Endothelial cell of umbilical vein (primary cell): ENCODE measurements at regions not wholly inside any gene's neighbourhood (a gene's known extent, or its start where the extent isn't known, plus 50 kb on each side); places are given as distances from the start of the nearest gene placed in this dataset.

Experiments used
- BruUV-seq: library from RNA; stranded (reverse); fragments of 400-500 nt; replicated peaks from 2 replicates; lab custom pipeline; 2021; lab: Mats Ljungman, UMichigan
- CTCF ChIA-PET: fragments of 300-600, 350-600 bp; sonication (Branson Sonifier 250); formaldehyde crosslinking; loops from one replicate; lab custom pipeline; 2021; ENCODE audit warnings: antibody characterized with exemption, inconsistent platforms; lab: Charles Lee
- POLR2A ChIA-PET: fragments of 300-600, 350-600 bp; sonication (Branson Sonifier 250); formaldehyde crosslinking; loops from one replicate; lab custom pipeline; 2021; ENCODE audit warnings: antibody characterized with exemption, inconsistent platforms; lab: Charles Lee
- DNase-seq: peaks from one replicate; pipeline ENCODE4 v3.0.0-alpha.2; 2011; ENCODE audit warnings: low read depth, low spot score
- FAIRE-seq: peaks from 2 replicates; lab custom pipeline; 2011; peaks lifted over from hg19 to GRCh38; lab: Jason Lieb, UNC
- H2AFZ ChIP-seq: 2 replicates; pipeline ENCODE4 v1.6.0; 2012; ENCODE audit warnings: low read depth, low read length, control low read depth, inconsistent platforms
- H3K27ac ChIP-seq: 2 replicates; pipeline ENCODE4 v1.5.1; 2011; ENCODE audit warnings: low read depth, mild to moderate bottlenecking, control low read depth, low read length, moderate library complexity; ENCODE audit not compliant: insufficient read depth
- H3K27me3 ChIP-seq, 2 experiments: 2 replicates each; pipeline versions ENCODE4 v1.6.0 to v1.6.1; 2011; ENCODE audit warnings: low read length in 2 of 2, mixed read lengths in 1 of 2; ENCODE audit not compliant: control insufficient read depth in 2 of 2, insufficient read depth in 2 of 2
- H3K36me3 ChIP-seq, 2 experiments: 2 replicates in 1 of 2; 3 replicates in 1 of 2; pipeline ENCODE4 v1.5.1; 2011; ENCODE audit warnings: low read length in 2 of 2, mild to moderate bottlenecking in 1 of 2, moderate library complexity in 1 of 2; ENCODE audit not compliant: control insufficient read depth in 2 of 2, insufficient read depth in 2 of 2; ENCODE audit errors: extremely low read depth in 1 of 2
- H3K4me1 ChIP-seq: 3 replicates; pipeline ENCODE4 v1.5.1; 2011; ENCODE audit warnings: mild to moderate bottlenecking, low read length; ENCODE audit not compliant: control insufficient read depth, insufficient read depth; ENCODE audit errors: extremely low read depth
- H3K4me2 ChIP-seq: 2 replicates; pipeline ENCODE4 v1.6.1; 2011; ENCODE audit warnings: low read length, control low read depth, mixed read lengths; ENCODE audit not compliant: insufficient read depth
- H3K4me3 ChIP-seq, 3 experiments: fragments of 200-600 bp in 1 of 3; sonication (generic), shearing (Covaris generic) in 1 of 3; replicated peaks in 1 of 3; 2 replicates each; pipeline ENCODE4 v1.5.1; 2011 to 2016; ENCODE audit warnings: control low read depth in 3 of 3, low read length in 3 of 3, mild to moderate bottlenecking in 2 of 3, inconsistent platforms in 1 of 3, low read depth in 1 of 3, moderate library complexity in 1 of 3; ENCODE audit not compliant: insufficient read depth in 1 of 3
- H3K79me2 ChIP-seq: 2 replicates; pipeline ENCODE4 v1.6.0; 2012; ENCODE audit warnings: low read length, inconsistent platforms; ENCODE audit not compliant: control insufficient read depth, insufficient read depth
- H3K9ac ChIP-seq: replicated peaks from 2 replicates; pipeline ENCODE3; 2011; ENCODE audit warnings: low read length, control low read depth; ENCODE audit not compliant: insufficient read depth; ENCODE audit errors: extremely low read depth
- H3K9me1 ChIP-seq: replicated peaks from 3 replicates; pipeline ENCODE4 v1.6.0; 2011; ENCODE audit warnings: mild to moderate bottlenecking, low read length; ENCODE audit not compliant: control insufficient read depth, insufficient read depth; ENCODE audit errors: extremely low read depth
- H3K9me3 ChIP-seq: replicated peaks from 2 replicates; pipeline ENCODE4 v1.5.1; 2012; ENCODE audit warnings: low read length, inconsistent platforms; ENCODE audit not compliant: control insufficient read depth, insufficient read depth
- H4K20me1 ChIP-seq: replicated peaks from 2 replicates; pipeline ENCODE3; 2011; ENCODE audit warnings: mild to moderate bottlenecking, low read length; ENCODE audit not compliant: control insufficient read depth, insufficient read depth; ENCODE audit errors: extremely low read depth
- EZH2 ChIP-seq: IDR thresholded peaks from 2 replicates; pipeline ENCODE4 v1.6.1; 2012; ENCODE audit warnings: borderline replicate concordance, low read depth, mild to moderate bottlenecking, moderate library complexity, low read length, inconsistent platforms; ENCODE audit not compliant: severe bottlenecking
- FOS ChIP-seq: IDR thresholded peaks from 2 replicates; pipeline ENCODE4 v1.6.1; 2011; ENCODE audit warnings: mild to moderate bottlenecking, low read length, moderate library complexity, borderline replicate concordance; ENCODE audit not compliant: insufficient read depth
- GATA2 ChIP-seq: IDR thresholded peaks from 2 replicates; pipeline ENCODE4 v1.7.0; 2011; ENCODE audit warnings: low read depth, mild to moderate bottlenecking, moderate library complexity, mixed read lengths, low read length; ENCODE audit not compliant: insufficient read length, insufficient read depth
- JUN ChIP-seq: IDR thresholded peaks from 2 replicates; pipeline ENCODE4 v1.6.1; 2011; ENCODE audit warnings: borderline replicate concordance, low read depth; ENCODE audit not compliant: insufficient read length, insufficient read depth
- MYC ChIP-seq: IDR thresholded peaks from one replicate; pipeline ENCODE4 v1.6.1; 2011; ENCODE audit warnings: mild to moderate bottlenecking, low read depth, low read length
- POLR2A ChIP-seq: IDR thresholded peaks from 2 replicates; pipeline ENCODE4 v1.6.1; 2012; ENCODE audit warnings: low read depth, mild to moderate bottlenecking, control low read depth, low read length
- POLR2AphosphoS5 ChIP-seq: IDR thresholded peaks from 2 replicates; pipeline ENCODE4 v1.6.1; 2012; ENCODE audit warnings: low read depth, mild to moderate bottlenecking, control low read depth, low read length, moderate library complexity; ENCODE audit not compliant: insufficient read depth
- dilution Hi-C: fragments of 300-500 bp; cut with MboI; formaldehyde crosslinking; loops from one replicate; pipeline ENCODE4 v1.15.0; 2019; ENCODE audit warnings: low sequenced_read_pairs; ENCODE audit not compliant: extremely low pct_ligation_motif_present
- intact Hi-C: fragments of 100-400 bp; cut with micrococcal nuclease; formaldehyde crosslinking; loops from one replicate; pipeline ENCODE4 v1.10.0; 2022
- TF ChIP-seq, protein P1 (sequence below), 2 donors: IDR thresholded peaks; 1 replicate in 1 of 2; 2 replicates in 1 of 2; pipeline ENCODE4 v1.5.1; 2011; ENCODE audit warnings: low read length in 2 of 2, mild to moderate bottlenecking in 2 of 2, moderate library complexity in 2 of 2, control low read depth in 1 of 2, inconsistent platforms in 1 of 2, low read depth in 1 of 2; ENCODE audit not compliant: insufficient read depth in 1 of 2; ENCODE audit errors: extremely low read depth in 1 of 2
- TF ChIP-seq, protein P2 (sequence below): IDR thresholded peaks from 2 replicates; pipeline ENCODE4 v1.6.1; 2011; ENCODE audit not compliant: insufficient read depth, insufficient read length

DNA sequence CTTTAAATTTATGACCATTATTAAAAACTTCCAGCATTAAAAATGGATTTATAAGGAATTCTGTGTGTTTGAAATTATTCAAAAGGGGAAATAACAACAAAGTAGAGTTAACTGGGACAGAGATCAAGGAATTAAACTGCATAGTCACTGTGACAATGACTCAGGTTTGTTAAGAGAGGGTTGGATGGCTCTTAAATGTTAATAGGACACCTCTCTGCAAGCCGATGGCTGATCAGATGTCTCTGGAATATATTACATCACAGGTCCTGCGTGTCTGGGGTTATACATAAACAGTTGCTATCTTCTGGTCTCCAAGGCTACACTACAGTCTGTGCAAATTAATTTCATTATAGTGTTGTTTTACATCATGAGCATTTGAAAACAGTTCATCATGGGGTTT is 574.3 kb downstream of the COL12A1 start:
- no TSS peak for BruUV-seq
- CTCF ChIA-PET: interaction anchor here (1.7 kb wide), 1 partner anchor 8 kb away, joined by 4 read pairs; no protein-coding TSS in a partner anchor
- DNase-seq (no peak), FAIRE-seq (no peak)
- dilution Hi-C loops (no loop called here), intact Hi-C loops (no loop called here)
- Histone ChIP-seq H3K27me3 (no peaks in the 10 kb centered on the region), H3K9ac (no peak overlapping the region), H4K20me1 (no peaks in the 10 kb centered on the region), H3K36me3 (no peaks in the 10 kb centered on the region), H2AFZ (no peak overlapping the region), H3K9me3 (no peaks in the 10 kb centered on the region), H3K27ac (no peak overlapping the region), H3K4me3 (no peak overlapping the region), H3K9me1 (no peaks in the 10 kb centered on the region), H3K4me1 (no peaks in the 10 kb centered on the region), H3K79me2 (no peaks in the 10 kb centered on the region), H3K4me2 (no peak overlapping the region)
- TF ChIP-seq EZH2: no peak
- no peak for TF ChIP-seq FOS
- no peak for TF ChIP-seq JUN
- no peak for TF ChIP-seq POLR2A
- no peak for TF ChIP-seq MYC
- TF ChIP-seq POLR2AphosphoS5: no peak
- TF ChIP-seq, protein P1, sequence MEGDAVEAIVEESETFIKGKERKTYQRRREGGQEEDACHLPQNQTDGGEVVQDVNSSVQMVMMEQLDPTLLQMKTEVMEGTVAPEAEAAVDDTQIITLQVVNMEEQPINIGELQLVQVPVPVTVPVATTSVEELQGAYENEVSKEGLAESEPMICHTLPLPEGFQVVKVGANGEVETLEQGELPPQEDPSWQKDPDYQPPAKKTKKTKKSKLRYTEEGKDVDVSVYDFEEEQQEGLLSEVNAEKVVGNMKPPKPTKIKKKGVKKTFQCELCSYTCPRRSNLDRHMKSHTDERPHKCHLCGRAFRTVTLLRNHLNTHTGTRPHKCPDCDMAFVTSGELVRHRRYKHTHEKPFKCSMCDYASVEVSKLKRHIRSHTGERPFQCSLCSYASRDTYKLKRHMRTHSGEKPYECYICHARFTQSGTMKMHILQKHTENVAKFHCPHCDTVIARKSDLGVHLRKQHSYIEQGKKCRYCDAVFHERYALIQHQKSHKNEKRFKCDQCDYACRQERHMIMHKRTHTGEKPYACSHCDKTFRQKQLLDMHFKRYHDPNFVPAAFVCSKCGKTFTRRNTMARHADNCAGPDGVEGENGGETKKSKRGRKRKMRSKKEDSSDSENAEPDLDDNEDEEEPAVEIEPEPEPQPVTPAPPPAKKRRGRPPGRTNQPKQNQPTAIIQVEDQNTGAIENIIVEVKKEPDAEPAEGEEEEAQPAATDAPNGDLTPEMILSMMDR (IDR thresholded peaks at IDR 0.05; ENCODE audit: extremely low read depth in 1 of 2, insufficient read depth in 1 of 2, low read depth in 1 of 2, low read length in 2 of 2): no peak
- TF ChIP-seq, protein P2, sequence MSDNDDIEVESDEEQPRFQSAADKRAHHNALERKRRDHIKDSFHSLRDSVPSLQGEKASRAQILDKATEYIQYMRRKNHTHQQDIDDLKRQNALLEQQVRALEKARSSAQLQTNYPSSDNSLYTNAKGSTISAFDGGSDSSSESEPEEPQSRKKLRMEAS: no peak
- no peak for TF ChIP-seq GATA2
- POLR2A ChIA-PET: no interaction called here
